ENCODE measurements at regions not wholly inside any gene's neighbourhood (a gene's known extent, or its start where the extent isn't known, plus 50 kb on each side); places are given as distances from the start of the nearest gene placed in this dataset.

DNA sequence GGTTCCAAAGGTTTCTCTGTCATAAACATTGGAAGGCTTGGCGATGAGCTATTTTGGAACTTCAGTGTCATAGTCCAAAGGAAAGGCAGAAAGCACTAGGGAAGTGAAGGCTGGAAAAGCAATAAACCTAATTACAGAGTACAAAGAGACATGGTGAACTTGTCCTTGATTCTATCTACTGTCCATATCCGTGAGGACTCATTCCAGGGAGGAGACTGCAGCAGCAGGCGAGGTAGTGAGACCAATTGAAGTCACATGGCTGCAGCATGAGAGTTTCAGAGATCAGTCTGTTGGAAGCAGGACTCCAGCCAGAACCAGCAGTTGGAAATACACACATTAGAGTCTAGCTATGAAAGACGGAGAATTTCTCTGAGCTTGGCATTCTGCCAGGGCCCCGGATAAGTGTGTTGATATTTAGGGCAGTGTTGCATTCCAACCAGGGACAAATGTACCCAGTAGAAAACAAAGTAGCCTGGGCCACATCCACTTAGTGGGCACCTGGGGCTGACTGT, 54.1 kb upstream of the ARHGAP42 start:
- TF ChIP-seq CTCF (IDR thresholded peaks at IDR 0.05) (no peak), POLR2AphosphoS5 (IDR thresholded peaks at IDR 0.05) (no peak)
